Gastroesophageal sphincter (tissue), 4 donors: ENCODE measurements at regions not wholly inside any gene's neighbourhood (a gene's known extent, or its start where the extent isn't known, plus 50 kb on each side); places are given as distances from the start of the nearest gene placed in this dataset.
"Not testable (repeated sequence)": the region's sequence is repeated elsewhere in the genome, so short reads cannot be mapped to it uniquely, and the experiment has no call there.

Experiments
- ATAC-seq: fragments of 150-250 bp; one replicate; pipeline ENCODE4 v1.9.1; 2016; ENCODE audit warnings: mild to moderate bottlenecking, moderate library complexity
- H3K27ac ChIP-seq, 4 donors: fragments of 200-600 bp; sonication (generic) in 3 of 4; 1 replicate in 3 of 4; 2 replicates in 1 of 4; pipeline ENCODE4 v1.5.1; 2016 to 2019
- H3K27me3 ChIP-seq: fragments of 200-600 bp; sonication (generic); one replicate; pipeline ENCODE4 v1.5.1; 2019
- H3K36me3 ChIP-seq, 2 donors: fragments of 200-600 bp; sonication (generic); one replicate each; pipeline ENCODE4 v1.5.1; 2019; ENCODE audit warnings: control low read depth in 1 of 2
- H3K4me1 ChIP-seq, 3 donors: fragments of 200-600 bp; sonication (generic); 1 replicate in 2 of 3; 2 replicates in 1 of 3; pipeline ENCODE4 v1.5.1; 2016 to 2019; ENCODE audit warnings: control low read depth in 2 of 3
- H3K4me3 ChIP-seq, 2 donors: fragments of 200-600 bp; sonication (generic); one replicate each; pipeline ENCODE4 v1.5.1; 2019; ENCODE audit warnings: mild to moderate bottlenecking in 1 of 2, moderate library complexity in 1 of 2
- H3K9me3 ChIP-seq, 3 donors: fragments of 200-600 bp; sonication (generic); one replicate each; pipeline ENCODE4 v1.5.1; 2017 to 2019; ENCODE audit warnings: control low read depth in 2 of 3
- CTCF ChIP-seq, 4 experiments: fragments of 200-600 bp in 2 of 4; fragments of 450-650 bp in 2 of 4; sonication (generic) in 1 of 4; IDR thresholded peaks; one replicate each; pipeline ENCODE4 v1.5.1; 2017 to 2019; ENCODE audit warnings: antibody characterized with exemption in 4 of 4, mild to moderate bottlenecking in 2 of 4, moderate library complexity in 2 of 4
- EP300 ChIP-seq: sonication (generic); formaldehyde crosslinking; IDR thresholded peaks from one replicate; pipeline ENCODE4 v1.6.1; 2017; ENCODE audit warnings: antibody characterized with exemption, mild to moderate bottlenecking
- POLR2A ChIP-seq, 2 donors: fragments of 450-650 bp; IDR thresholded peaks; one replicate each; pipeline ENCODE4 v1.6.1; 2017; ENCODE audit warnings: antibody characterized with exemption in 2 of 2, mild to moderate bottlenecking in 2 of 2, moderate library complexity in 1 of 2
- POLR2AphosphoS5 ChIP-seq: sonication (generic); formaldehyde crosslinking; IDR thresholded peaks from one replicate; pipeline ENCODE4 v1.6.1; 2017; ENCODE audit warnings: antibody characterized with exemption
- WGBS, 2 donors: methylation state at CpG; one replicate each; pipeline ENCODE4 v1.1.5; 2018; ENCODE audit warnings: low coverage in 1 of 2; 5-methylcytosine and 5-hydroxymethylcytosine counted together

GRCh38 chr1:219415433-219415832, 197.5 kb downstream of the ZC3H11B start:
- Histone ChIP-seq H3K4me1 (no peaks in the 10 kb centered on the region), H3K27me3 (no peaks in the 10 kb centered on the region), H3K4me3 (no peak overlapping the region), H3K36me3 (no peaks in the 10 kb centered on the region), H3K27ac (no peak overlapping the region), H3K9me3 (no peaks in the 10 kb centered on the region)
- WGBS, 2 donors, result 83 to 100% methylated on average over 2 of the region's 2 CpGs
- no peak for TF ChIP-seq CTCF (IDR thresholded peaks at IDR 0.05)
- no peak for TF ChIP-seq POLR2A (IDR thresholded peaks at IDR 0.05)
- TF ChIP-seq POLR2AphosphoS5, result no peak
- no peak for TF ChIP-seq EP300
- ATAC-seq, result no peak

- no peak for TF ChIP-seq POLR2A (IDR thresholded peaks at IDR 0.05)
- no peak for TF ChIP-seq EP300
- no peak for TF ChIP-seq CTCF (IDR thresholded peaks at IDR 0.05)
- no peak for TF ChIP-seq POLR2AphosphoS5
- Histone ChIP-seq H3K27ac (no peak overlapping the region), H3K4me3 (no peak overlapping the region), H3K4me1 (no peaks in the 10 kb centered on the region), H3K9me3 (no peaks in the 10 kb centered on the region), H3K36me3 (no peaks in the 10 kb centered on the region), H3K27me3 (no peaks in the 10 kb centered on the region)
- 85 to 88% methylated on average over 4 of the region's 4 CpGs for WGBS, 2 donors
- no peak for ATAC-seq
Measured at GRCh38 chr1:219414250-219414649, 198.7 kb downstream of the ZC3H11B start.

- TF ChIP-seq EP300 (no peak), POLR2AphosphoS5 (no peak), CTCF (IDR thresholded peaks at IDR 0.05) (no peak), POLR2A (IDR thresholded peaks at IDR 0.05) (no peak)
- no peaks in the 10 kb centered on the region for H3K9me3 ChIP-seq
- H3K27ac ChIP-seq, result no peak overlapping the region
- no peak overlapping the region for H3K4me3 ChIP-seq
- H3K27me3 ChIP-seq, result no peaks in the 10 kb centered on the region
- no peaks in the 10 kb centered on the region for H3K4me1 ChIP-seq
- no peak for ATAC-seq
- WGBS, 2 donors, result 43 to 57% methylated on average over 1 of the region's 1 CpG
- no peaks in the 10 kb centered on the region for H3K36me3 ChIP-seq
Measured at GRCh38 chr1:219413536-219413935, 199.4 kb downstream of the ZC3H11B start.

GRCh38 chr1:219412772-219413171, 200.1 kb downstream of the ZC3H11B start:
- no peak for TF ChIP-seq POLR2A (IDR thresholded peaks at IDR 0.05)
- no peak for TF ChIP-seq EP300
- no peak for TF ChIP-seq POLR2AphosphoS5
- no peak for TF ChIP-seq CTCF (IDR thresholded peaks at IDR 0.05)
- Histone ChIP-seq H3K27ac (no peak overlapping the region), H3K36me3 (no peaks in the 10 kb centered on the region), H3K4me1 (no peaks in the 10 kb centered on the region), H3K9me3 (no peaks in the 10 kb centered on the region), H3K27me3 (no peaks in the 10 kb centered on the region), H3K4me3 (no peak overlapping the region)
- 57 to 68% methylated on average over 3 of the region's 3 CpGs for WGBS, 2 donors
- ATAC-seq, result no peak

- H3K9me3 ChIP-seq, ATAC-seq, H3K4me1 ChIP-seq, H3K36me3 ChIP-seq, H3K27ac ChIP-seq, H3K4me3 ChIP-seq, H3K27me3 ChIP-seq: not testable (repeated sequence)
- no CpG with 5 or more reads among the region's 22 CpGs for WGBS, 2 donors
Measured at GRCh38 chr1:219410721-219411120, 202.2 kb downstream of the ZC3H11B start.
